ENCODE measurements at regions not wholly inside any gene's neighbourhood (a gene's known extent, or its start where the extent isn't known, plus 50 kb on each side); places are given as distances from the start of the nearest gene placed in this dataset.

- no peaks in the 10 kb centered on the region for H4K20me1 ChIP-seq (ENCODE audit: insufficient read depth, low read length)
- TF ChIP-seq EZH2 (IDR thresholded peaks at IDR 0.05; ENCODE audit: borderline replicate concordance, low read length) = no peak
- no peaks in the 10 kb centered on the region for H3K9me2 ChIP-seq (ENCODE audit: low read depth, low read length)
- H3K27me3 ChIP-seq (ENCODE audit: insufficient read depth, low read length) = no peaks in the 10 kb centered on the region
- H3K4me3 ChIP-seq (ENCODE audit: low read depth, low read length, poor library complexity, severe bottlenecking) = no peak overlapping the region
- H3K9me3 ChIP-seq (ENCODE audit: low read length) = no peaks in the 10 kb centered on the region
- H2AFZ ChIP-seq (ENCODE audit: low read length) = no peak overlapping the region
- H3F3A ChIP-seq (ENCODE audit: insufficient read depth, low read length) = no peaks in the 10 kb centered on the region
- no peak overlapping the region for H3K4me2 ChIP-seq (ENCODE audit: low read length)
- no peaks in the 10 kb centered on the region for H3K36me3 ChIP-seq (ENCODE audit: insufficient read depth, low read length)
- H3K9ac ChIP-seq (ENCODE audit: low read length) = no peak overlapping the region
- H3K79me2 ChIP-seq (ENCODE audit: insufficient read depth, low read length) = no peaks in the 10 kb centered on the region
- H3K27ac ChIP-seq (ENCODE audit: low read depth, low read length, poor library complexity, severe bottlenecking) = no peak overlapping the region
- no peaks in the 10 kb centered on the region for H3K4me1 ChIP-seq (ENCODE audit: insufficient read depth, low read length, severe bottlenecking)
Measured at GRCh38 chr5:167143716-167144115, 1147.7 kb upstream of the WWC1 start.

GRCh38 chr5:167145841-167146240 is 1145.6 kb upstream of the WWC1 start:
- Histone ChIP-seq H3K4me1 (ENCODE audit: insufficient read depth, low read length, severe bottlenecking) (no peaks in the 10 kb centered on the region), H3K36me3 (ENCODE audit: insufficient read depth, low read length) (no peaks in the 10 kb centered on the region), H3K9me3 (ENCODE audit: low read length) (no peaks in the 10 kb centered on the region), H3K4me3 (ENCODE audit: low read depth, low read length, poor library complexity, severe bottlenecking) (no peak overlapping the region), H3K79me2 (ENCODE audit: insufficient read depth, low read length) (no peaks in the 10 kb centered on the region), H4K20me1 (ENCODE audit: insufficient read depth, low read length) (no peaks in the 10 kb centered on the region), H3K27ac (ENCODE audit: low read depth, low read length, poor library complexity, severe bottlenecking) (no peak overlapping the region), H3F3A (ENCODE audit: insufficient read depth, low read length) (no peaks in the 10 kb centered on the region), H3K9ac (ENCODE audit: low read length) (no peak overlapping the region), H2AFZ (ENCODE audit: low read length) (no peak overlapping the region), H3K4me2 (ENCODE audit: low read length) (no peak overlapping the region), H3K27me3 (ENCODE audit: insufficient read depth, low read length) (no peaks in the 10 kb centered on the region), H3K9me2 (ENCODE audit: low read depth, low read length) (no peaks in the 10 kb centered on the region)
- TF ChIP-seq EZH2 (IDR thresholded peaks at IDR 0.05; ENCODE audit: borderline replicate concordance, low read length) (no peak), CTCF (IDR thresholded peaks at IDR 0.05; ENCODE audit: low read length) (no peak)

- Histone ChIP-seq H4K20me1 (ENCODE audit: insufficient read depth, low read length) (no peaks in the 10 kb centered on the region), H3K4me1 (ENCODE audit: insufficient read depth, low read length, severe bottlenecking) (no peaks in the 10 kb centered on the region), H3K79me2 (ENCODE audit: insufficient read depth, low read length) (no peaks in the 10 kb centered on the region), H2AFZ (ENCODE audit: low read length) (no peak overlapping the region), H3K36me3 (ENCODE audit: insufficient read depth, low read length) (no peaks in the 10 kb centered on the region), H3K27ac (ENCODE audit: low read depth, low read length, poor library complexity, severe bottlenecking) (no peak overlapping the region), H3K9me2 (ENCODE audit: low read depth, low read length) (no peaks in the 10 kb centered on the region), H3K9me3 (ENCODE audit: low read length) (no peaks in the 10 kb centered on the region), H3K4me3 (ENCODE audit: low read depth, low read length, poor library complexity, severe bottlenecking) (no peak overlapping the region), H3K4me2 (ENCODE audit: low read length) (no peak overlapping the region), H3K9ac (ENCODE audit: low read length) (no peak overlapping the region), H3F3A (ENCODE audit: insufficient read depth, low read length) (no peaks in the 10 kb centered on the region), H3K27me3 (ENCODE audit: insufficient read depth, low read length) (no peaks in the 10 kb centered on the region)
- TF ChIP-seq EZH2 (IDR thresholded peaks at IDR 0.05; ENCODE audit: borderline replicate concordance, low read length) = no peak
- TF ChIP-seq CTCF (IDR thresholded peaks at IDR 0.05; ENCODE audit: low read length) = no peak
Measured at GRCh38 chr5:167147879-167148278, 1143.6 kb upstream of the WWC1 start.

GRCh38 chr5:167150661-167151060 is 1140.8 kb upstream of the WWC1 start:
- no peak overlapping the region for H3K4me3 ChIP-seq (ENCODE audit: low read depth, low read length, poor library complexity, severe bottlenecking)
- H3K36me3 ChIP-seq (ENCODE audit: insufficient read depth, low read length) = no peaks in the 10 kb centered on the region
- no peaks in the 10 kb centered on the region for H3K4me1 ChIP-seq (ENCODE audit: insufficient read depth, low read length, severe bottlenecking)
- no peaks in the 10 kb centered on the region for H3K9me2 ChIP-seq (ENCODE audit: low read depth, low read length)
- no peaks in the 10 kb centered on the region for H3K79me2 ChIP-seq (ENCODE audit: insufficient read depth, low read length)
- H4K20me1 ChIP-seq (ENCODE audit: insufficient read depth, low read length) = no peaks in the 10 kb centered on the region
- H3K9ac ChIP-seq (ENCODE audit: low read length) = no peak overlapping the region
- TF ChIP-seq CTCF (IDR thresholded peaks at IDR 0.05; ENCODE audit: low read length) = no peak
- no peak for TF ChIP-seq EZH2 (IDR thresholded peaks at IDR 0.05; ENCODE audit: borderline replicate concordance, low read length)
- no peaks in the 10 kb centered on the region for H3K9me3 ChIP-seq (ENCODE audit: low read length)
- H3F3A ChIP-seq (ENCODE audit: insufficient read depth, low read length) = no peaks in the 10 kb centered on the region
- no peak overlapping the region for H3K4me2 ChIP-seq (ENCODE audit: low read length)
- H3K27me3 ChIP-seq (ENCODE audit: insufficient read depth, low read length) = no peaks in the 10 kb centered on the region
- H3K27ac ChIP-seq (ENCODE audit: low read depth, low read length, poor library complexity, severe bottlenecking) = no peak overlapping the region
- no peak overlapping the region for H2AFZ ChIP-seq (ENCODE audit: low read length)
